ENCODE measurements at regions not wholly inside any gene's neighbourhood (a gene's known extent, or its start where the extent isn't known, plus 50 kb on each side); places are given as distances from the start of the nearest gene placed in this dataset.

DNA sequence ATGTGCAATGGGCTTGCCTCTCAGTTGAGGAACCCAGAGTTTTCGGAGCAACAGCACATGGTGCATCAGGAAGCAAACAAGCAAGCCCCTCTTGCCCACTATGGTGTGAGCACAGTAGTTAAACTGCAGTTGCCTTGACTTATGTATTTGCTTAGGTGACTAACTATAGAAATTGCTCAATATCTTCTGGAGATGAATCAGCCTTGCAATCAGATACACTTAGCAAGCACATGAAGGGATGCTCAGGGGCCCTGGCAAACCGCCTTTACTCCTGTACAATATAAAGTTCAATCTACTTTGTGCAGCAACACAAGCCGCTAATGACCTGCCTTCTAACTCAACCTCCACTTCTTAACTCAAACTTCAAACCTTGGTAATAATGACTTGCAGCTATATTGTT, 581.7 kb upstream of the RIOK2 start:
- ChIA-PET CTCF (no interaction called here), POLR2A (ENCODE audit: unreplicated experiment) (no interaction called here)
- H3K9me3 ChIP-seq (ENCODE audit: control insufficient read depth, insufficient read depth, low read length), result no peaks in the 10 kb centered on the region
- 0 out of 2 replicates have a peak, but pooled peaks cover 2% of the 10 kb centered on the region for H3K4me1 ChIP-seq (ENCODE audit: control insufficient read depth, insufficient read depth, low read length)
- H4K8ac ChIP-seq (ENCODE audit: low read depth in 2 of 2, low read length in 2 of 2), result no peak overlapping the region
- no peak overlapping the region for H2AK5ac ChIP-seq (ENCODE audit: low read depth, low read length)
- H2BK20ac ChIP-seq (ENCODE audit: low read depth, low read length), result no peak overlapping the region
- H3K14ac ChIP-seq (replicated peaks; ENCODE audit: low read depth, low read length), result no peak overlapping the region
- H2AFZ ChIP-seq (replicated peaks; ENCODE audit: low read length, poor library complexity), result no peak overlapping the region
- TF ChIP-seq RAD21 (IDR thresholded peaks at IDR 0.05; ENCODE audit: low read length) (no peak), CEBPB (IDR thresholded peaks at IDR 0.05; ENCODE audit: low read depth, low read length) (peak; percentile 98), CHD1 (IDR thresholded peaks at IDR 0.05; ENCODE audit: low read depth, low read length) (no peak), SMC3 (IDR thresholded peaks at IDR 0.05; ENCODE audit: low read depth, low read length) (no peak), RFX5 (IDR thresholded peaks at IDR 0.05; ENCODE audit: low read depth, low read length) (no peak), MAFK (IDR thresholded peaks at IDR 0.05; ENCODE audit: low read depth, low read length) (no peak), MAZ (IDR thresholded peaks at IDR 0.05; ENCODE audit: borderline replicate concordance, low read depth, low read length) (no peak), FOS (IDR thresholded peaks at IDR 0.05; ENCODE audit: low read depth, low read length) (peak; percentile 81), BHLHE40 (IDR thresholded peaks at IDR 0.05; ENCODE audit: low read depth, low read length) (0 out of 2 replicates have a peak, but pooled peaks have one; percentile 8), NFE2L2 (IDR thresholded peaks at IDR 0.05; ENCODE audit: low read depth, low read length) (no peak), POLR2A (IDR thresholded peaks at IDR 0.05; ENCODE audit: low read depth, low read length) (no peak), MXI1 (IDR thresholded peaks at IDR 0.05; ENCODE audit: borderline replicate concordance, low read depth, low read length) (no peak), RCOR1 (IDR thresholded peaks at IDR 0.05; ENCODE audit: insufficient replicate concordance, low read length) (no peak)
- TF ChIP-seq, protein P1, sequence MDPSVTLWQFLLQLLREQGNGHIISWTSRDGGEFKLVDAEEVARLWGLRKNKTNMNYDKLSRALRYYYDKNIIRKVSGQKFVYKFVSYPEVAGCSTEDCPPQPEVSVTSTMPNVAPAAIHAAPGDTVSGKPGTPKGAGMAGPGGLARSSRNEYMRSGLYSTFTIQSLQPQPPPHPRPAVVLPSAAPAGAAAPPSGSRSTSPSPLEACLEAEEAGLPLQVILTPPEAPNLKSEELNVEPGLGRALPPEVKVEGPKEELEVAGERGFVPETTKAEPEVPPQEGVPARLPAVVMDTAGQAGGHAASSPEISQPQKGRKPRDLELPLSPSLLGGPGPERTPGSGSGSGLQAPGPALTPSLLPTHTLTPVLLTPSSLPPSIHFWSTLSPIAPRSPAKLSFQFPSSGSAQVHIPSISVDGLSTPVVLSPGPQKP (IDR thresholded peaks at IDR 0.05; ENCODE audit: borderline replicate concordance, low read depth, low read length), result no peak
- TF ChIP-seq, protein P2, sequence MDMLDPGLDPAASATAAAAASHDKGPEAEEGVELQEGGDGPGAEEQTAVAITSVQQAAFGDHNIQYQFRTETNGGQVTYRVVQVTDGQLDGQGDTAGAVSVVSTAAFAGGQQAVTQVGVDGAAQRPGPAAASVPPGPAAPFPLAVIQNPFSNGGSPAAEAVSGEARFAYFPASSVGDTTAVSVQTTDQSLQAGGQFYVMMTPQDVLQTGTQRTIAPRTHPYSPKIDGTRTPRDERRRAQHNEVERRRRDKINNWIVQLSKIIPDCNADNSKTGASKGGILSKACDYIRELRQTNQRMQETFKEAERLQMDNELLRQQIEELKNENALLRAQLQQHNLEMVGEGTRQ (IDR thresholded peaks at IDR 0.05; ENCODE audit: low read depth, low read length), result no peak
- TF ChIP-seq, protein P3, sequence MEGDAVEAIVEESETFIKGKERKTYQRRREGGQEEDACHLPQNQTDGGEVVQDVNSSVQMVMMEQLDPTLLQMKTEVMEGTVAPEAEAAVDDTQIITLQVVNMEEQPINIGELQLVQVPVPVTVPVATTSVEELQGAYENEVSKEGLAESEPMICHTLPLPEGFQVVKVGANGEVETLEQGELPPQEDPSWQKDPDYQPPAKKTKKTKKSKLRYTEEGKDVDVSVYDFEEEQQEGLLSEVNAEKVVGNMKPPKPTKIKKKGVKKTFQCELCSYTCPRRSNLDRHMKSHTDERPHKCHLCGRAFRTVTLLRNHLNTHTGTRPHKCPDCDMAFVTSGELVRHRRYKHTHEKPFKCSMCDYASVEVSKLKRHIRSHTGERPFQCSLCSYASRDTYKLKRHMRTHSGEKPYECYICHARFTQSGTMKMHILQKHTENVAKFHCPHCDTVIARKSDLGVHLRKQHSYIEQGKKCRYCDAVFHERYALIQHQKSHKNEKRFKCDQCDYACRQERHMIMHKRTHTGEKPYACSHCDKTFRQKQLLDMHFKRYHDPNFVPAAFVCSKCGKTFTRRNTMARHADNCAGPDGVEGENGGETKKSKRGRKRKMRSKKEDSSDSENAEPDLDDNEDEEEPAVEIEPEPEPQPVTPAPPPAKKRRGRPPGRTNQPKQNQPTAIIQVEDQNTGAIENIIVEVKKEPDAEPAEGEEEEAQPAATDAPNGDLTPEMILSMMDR (conservative IDR thresholded peaks at IDR 0.05; ENCODE audit: low read depth, low read length), result no peak
- 0 out of 2 replicates have a peak, but pooled peaks cover 2% of the 10 kb centered on the region for H3K9me1 ChIP-seq (ENCODE audit: insufficient read depth, low read length)
- DNase-seq (peak; percentile 94), ATAC-seq (ENCODE audit: low read depth) (peak; percentile 77)
- H2BK5ac ChIP-seq (ENCODE audit: low read depth, low read length, poor library complexity, severe bottlenecking), result no peak overlapping the region
- H3K18ac ChIP-seq (ENCODE audit: low read depth, low read length), result no peak overlapping the region
- H4K20me1 ChIP-seq (ENCODE audit: insufficient read depth, low read length), result no peaks in the 10 kb centered on the region
- H3K36me3 ChIP-seq (ENCODE audit: control insufficient read depth, insufficient read depth, low read length), result no peaks in the 10 kb centered on the region
- no peaks in the 10 kb centered on the region for H3K27me3 ChIP-seq (ENCODE audit: control insufficient read depth, insufficient read depth, low read length)
- no peak overlapping the region for H2AK9ac ChIP-seq (replicated peaks; ENCODE audit: low read depth, low read length, poor library complexity)
- WGBS, 2 experiments (ENCODE audit: extremely low coverage in 2 of 2, insufficient read length in 1 of 2), result 84% methylated on average over 3 of the region's 3 CpGs; no CpG with 5 or more reads in 1 of the 2 experiments
- H3K4me3 ChIP-seq (ENCODE audit: insufficient read depth, low read depth, low read length), result no peak overlapping the region
- no peak overlapping the region for H2BK120ac ChIP-seq (ENCODE audit: low read depth, low read length)
- no peak overlapping the region for H4K91ac ChIP-seq (ENCODE audit: insufficient read depth, low read depth, low read length)
- dilution Hi-C loops (cut with HindIII; ENCODE audit: low sequenced_read_pairs, unreplicated experiment), result no loop called here
- no peak overlapping the region for H3K9ac ChIP-seq (ENCODE audit: low read depth, low read length)
- intact Hi-C loops (cut with micrococcal nuclease), result no loop called here
- no peak overlapping the region for H4K5ac ChIP-seq (ENCODE audit: low read depth, low read length)
- no peak overlapping the region for H3K4ac ChIP-seq (ENCODE audit: low read depth, low read length)
- BruUV-seq (replicated peaks), result no TSS peak
- H3K23ac ChIP-seq (ENCODE audit: low read depth, low read length), result no peak overlapping the region
- no peak overlapping the region for H2BK15ac ChIP-seq (ENCODE audit: low read depth, low read length)
- H3K4me2 ChIP-seq (ENCODE audit: low read depth, low read length), result no peak overlapping the region
- no peaks in the 10 kb centered on the region for H3K79me1 ChIP-seq (ENCODE audit: low read depth in 1 of 2, low read length in 2 of 2)
- in situ Hi-C loops (cut with MboI; ENCODE audit: low sequenced_read_pairs), result no loop called here
- no peak overlapping the region for H3K27ac ChIP-seq (ENCODE audit: insufficient read depth, low read length)
- H3K56ac ChIP-seq (ENCODE audit: extremely low read depth, insufficient read depth, low read length), result no peak overlapping the region
